ENCODE measurements at regions not wholly inside any gene's neighbourhood (a gene's known extent, or its start where the extent isn't known, plus 50 kb on each side); places are given as distances from the start of the nearest gene placed in this dataset.
"Not testable (repeated sequence)": the region's sequence is repeated elsewhere in the genome, so short reads cannot be mapped to it uniquely, and the experiment has no call there.

- peaks cover 55% of the 10 kb centered on the region for H3K36me3 Mint-ChIP-seq (ENCODE audit: low read depth)
- H3K4me1 Mint-ChIP-seq, result peaks cover 69% of the 10 kb centered on the region
- CTCF ChIA-PET, result no interaction called here
- H3K27ac Mint-ChIP-seq, result peak overlapping the region; percentile 47
- no peaks in the 10 kb centered on the region for H3K9me3 Mint-ChIP-seq
- H3K4me3 Mint-ChIP-seq, result no peak overlapping the region
- no peaks in the 10 kb centered on the region for H3K27me3 Mint-ChIP-seq
- POLR2A ChIA-PET, result no interaction called here
- no peak for DNase-seq
Measured at GRCh38 chrY:7302306-7302705, 390.8 kb upstream of the AMELY start.

GRCh38 chrY:7299960-7300359 is 388.4 kb upstream of the AMELY start:
- Mint-ChIP-seq H3K4me1 (peaks cover 70% of the 10 kb centered on the region), H3K36me3 (ENCODE audit: low read depth) (peaks cover 52% of the 10 kb centered on the region), H3K27ac (peak overlapping the region; percentile 75), H3K4me3 (peak overlapping the region; percentile 3), H3K9me3 (no peaks in the 10 kb centered on the region), H3K27me3 (no peaks in the 10 kb centered on the region)
- CTCF ChIA-PET, result interaction anchor here (0.7 to 1.7 kb wide), 4 partner anchors 10 to 215 kb away, joined by 3 to 5 read pairs (median 4); no protein-coding TSS in a partner anchor
- peak; percentile 38 for DNase-seq
- POLR2A ChIA-PET, result interaction anchor here (1.0 to 1.6 kb wide), 3 partner anchors 10 to 60 kb away, joined by 3 to 4 read pairs (median 4); no protein-coding TSS in a partner anchor

DNA sequence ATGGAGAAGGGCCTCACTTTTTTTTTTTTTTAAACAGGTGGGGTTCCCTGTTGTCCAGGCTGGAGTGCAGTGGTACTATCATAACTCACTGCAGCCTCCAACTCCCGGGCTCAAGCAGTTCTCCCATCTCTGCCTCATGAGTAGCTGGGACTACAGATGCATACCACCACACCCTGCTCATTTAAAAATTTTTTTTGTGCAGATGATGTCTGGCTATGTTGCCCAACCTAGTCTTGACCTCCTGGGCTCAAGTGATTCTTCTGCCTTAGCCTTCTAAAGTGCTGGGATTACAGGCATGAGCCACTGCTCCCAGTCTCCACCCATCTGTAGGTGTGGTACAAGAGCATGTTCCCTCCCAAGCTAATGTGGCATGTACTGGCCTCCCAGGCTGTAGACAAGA is 380.6 kb upstream of the AMELY start:
- H3K36me3 Mint-ChIP-seq (ENCODE audit: low read depth), result peaks cover 39% of the 10 kb centered on the region

DNA sequence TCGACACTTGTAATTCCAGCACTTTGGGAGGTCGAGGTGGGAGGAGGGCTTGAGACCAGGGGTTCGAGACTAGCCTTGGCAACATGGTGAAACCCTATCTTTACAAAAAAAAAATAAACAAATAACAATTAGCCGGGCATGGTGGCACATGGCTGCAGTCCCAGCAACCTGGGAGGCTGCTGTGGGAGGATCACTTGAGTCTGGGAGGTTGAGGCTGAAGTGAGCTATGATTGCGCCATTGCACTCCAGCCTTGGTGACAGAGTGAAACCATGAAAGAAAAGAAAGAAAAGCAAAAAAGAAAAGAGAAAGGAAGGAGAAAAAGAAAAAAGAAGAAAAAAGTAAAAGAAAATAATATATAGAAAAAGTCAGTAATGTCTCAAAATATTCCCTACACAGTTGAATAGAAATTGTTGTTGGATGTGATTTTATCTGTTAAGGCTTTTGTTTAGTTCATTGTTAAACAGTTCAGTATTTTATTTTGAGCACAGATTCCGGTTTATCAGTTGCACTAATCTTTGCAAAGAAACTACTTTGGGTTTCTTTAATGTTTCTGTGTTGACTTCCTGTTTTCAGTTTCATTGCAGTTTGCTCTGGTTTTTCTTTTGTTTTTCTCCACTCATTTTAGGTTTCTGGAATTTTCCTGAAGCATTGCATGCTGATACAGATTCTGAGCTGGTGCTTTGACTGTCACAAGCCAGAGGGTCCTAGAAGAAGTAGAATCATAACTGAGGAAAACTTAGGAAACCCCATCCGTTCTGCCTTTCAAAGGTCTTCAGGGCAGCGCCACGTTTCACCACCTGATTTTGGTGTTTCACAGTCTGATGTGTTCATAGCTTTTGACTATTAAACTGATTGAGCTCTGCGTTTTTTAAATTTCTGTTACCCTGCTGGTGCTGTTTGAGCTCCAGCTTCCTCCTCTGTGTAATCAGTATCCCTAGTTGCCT is 378.6 kb upstream of the AMELY start:
- H3K27ac Mint-ChIP-seq, result peak overlapping the region; percentile 94
- peaks cover 64% of the 10 kb centered on the region for H3K4me1 Mint-ChIP-seq
- CTCF ChIA-PET, result interaction anchor here (1.0 kb wide), 1 partner anchor 20 kb away, joined by 3 read pairs; no protein-coding TSS in a partner anchor
- no peaks in the 10 kb centered on the region for H3K27me3 Mint-ChIP-seq
- peak overlapping the region; percentile 74 for H3K4me3 Mint-ChIP-seq
- POLR2A ChIA-PET, result interaction anchor here (0.7 to 2.8 kb wide), 6 partner anchors 8 to 111 kb away, joined by 3 to 15 read pairs (median 3); no protein-coding TSS in a partner anchor
- no peaks in the 10 kb centered on the region for H3K9me3 Mint-ChIP-seq
- peak; percentile 24 for DNase-seq
- H3K36me3 Mint-ChIP-seq (ENCODE audit: low read depth), result peaks cover 42% of the 10 kb centered on the region

More for the DNA sequence above, 380.6 kb upstream of the AMELY start:
- H3K4me1 Mint-ChIP-seq, result peaks cover 62% of the 10 kb centered on the region
- no peaks in the 10 kb centered on the region for H3K9me3 Mint-ChIP-seq
- DNase-seq, result no peak
- no peaks in the 10 kb centered on the region for H3K27me3 Mint-ChIP-seq
- no peak overlapping the region for H3K4me3 Mint-ChIP-seq
- no peak overlapping the region for H3K27ac Mint-ChIP-seq
- POLR2A ChIA-PET, result no interaction called here
- CTCF ChIA-PET, result interaction anchor here (0.7 to 1.0 kb wide), 2 partner anchors 19 to 48 kb away, joined by 3 read pairs; no protein-coding TSS in a partner anchor

DNA sequence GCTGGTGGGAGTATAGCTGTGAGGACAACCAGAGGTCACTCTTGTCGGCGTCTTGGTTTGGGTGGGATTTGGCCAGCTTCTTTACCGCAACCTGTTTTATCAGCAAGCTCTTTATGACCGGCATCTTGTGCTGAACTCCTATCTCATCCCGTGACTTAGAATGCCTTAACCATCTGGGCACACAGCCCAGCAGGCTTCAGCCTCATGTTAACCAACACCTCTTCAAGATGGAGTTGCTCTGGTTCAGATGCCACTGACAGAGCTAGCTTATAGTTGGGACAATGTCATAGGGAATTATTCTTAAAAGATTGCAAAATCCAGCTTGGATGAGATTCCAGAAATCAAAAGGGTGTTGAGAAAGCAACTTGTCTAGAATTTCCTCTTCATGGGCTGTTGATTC is 377.1 kb upstream of the AMELY start:
- Mint-ChIP-seq H3K4me3 (no peak overlapping the region), H3K27ac (peak overlapping the region; percentile 53), H3K27me3 (no peaks in the 10 kb centered on the region), H3K9me3 (no peaks in the 10 kb centered on the region), H3K36me3 (ENCODE audit: low read depth) (peaks cover 54% of the 10 kb centered on the region), H3K4me1 (peaks cover 66% of the 10 kb centered on the region)
- POLR2A ChIA-PET, result interaction anchor here (1.0 to 2.8 kb wide), 2 partner anchors 13 to 15 kb away, joined by 3 to 15 read pairs; no protein-coding TSS in a partner anchor
- CTCF ChIA-PET, result no interaction called here
- no peak for DNase-seq

DNA sequence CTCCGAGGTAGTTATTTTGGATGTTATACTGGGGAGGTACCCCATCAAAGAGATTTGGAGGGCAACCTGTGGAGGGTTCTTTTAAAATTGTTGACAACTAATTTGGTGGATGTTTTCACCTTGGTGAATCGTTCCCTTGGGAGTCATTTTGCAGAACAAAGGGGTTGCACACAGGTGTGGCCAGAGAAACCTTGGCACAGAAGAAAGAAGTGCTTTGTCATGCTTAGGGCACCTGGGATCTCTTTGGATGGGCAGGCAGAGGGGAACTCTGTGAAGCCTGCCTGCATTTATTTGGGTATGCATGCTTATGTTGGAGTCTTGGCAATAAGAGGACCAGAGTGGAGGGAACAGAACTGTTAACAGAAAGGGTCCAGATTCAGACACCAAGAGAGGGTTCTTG is 376.4 kb upstream of the AMELY start:
- CTCF ChIA-PET, H3K9me3 Mint-ChIP-seq, H3K27me3 Mint-ChIP-seq, H3K4me3 Mint-ChIP-seq, DNase-seq: not testable (repeated sequence)
- POLR2A ChIA-PET, result interaction anchor here (1.0 kb wide), 1 partner anchor 14 kb away, joined by 3 read pairs; no protein-coding TSS in a partner anchor
- peaks cover 57% of the 10 kb centered on the region for H3K36me3 Mint-ChIP-seq (ENCODE audit: low read depth)
- H3K27ac Mint-ChIP-seq, result peak overlapping the region; percentile 72
- peaks cover 70% of the 10 kb centered on the region for H3K4me1 Mint-ChIP-seq

DNA sequence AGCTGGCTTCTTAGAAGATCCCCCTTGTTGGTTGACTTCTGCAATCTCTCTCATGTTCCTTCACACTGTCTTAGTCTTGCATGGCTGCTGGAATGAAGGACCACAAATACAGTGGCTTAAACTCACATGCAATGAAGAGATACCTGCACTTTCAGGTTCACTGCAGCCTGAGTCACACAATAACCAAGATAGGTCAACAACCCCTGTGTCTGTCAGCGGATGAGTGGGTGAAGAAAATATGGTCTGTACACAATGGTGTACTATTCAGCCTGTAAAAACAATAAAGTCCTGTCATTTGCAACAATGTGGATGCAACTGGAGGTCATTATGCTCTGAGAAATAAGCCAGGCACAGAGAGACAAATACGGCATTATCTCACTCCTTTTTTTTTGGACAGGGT is 373.8 kb upstream of the AMELY start:
- CTCF ChIA-PET, result no interaction called here
- no peak overlapping the region for H3K4me3 Mint-ChIP-seq

GRCh38 chrY:7283001-7283400 is 371.4 kb upstream of the AMELY start:
- peaks cover 71% of the 10 kb centered on the region for H3K4me1 Mint-ChIP-seq
- H3K9me3 Mint-ChIP-seq, result no peaks in the 10 kb centered on the region
- ChIA-PET POLR2A (interaction anchor here (1.2 to 2.0 kb wide), 6 partner anchors 8 to 182 kb away, joined by 3 to 13 read pairs (median 4); no protein-coding TSS in a partner anchor), CTCF (interaction anchor here (1.4 kb wide), 1 partner anchor 11 kb away, joined by 7 read pairs; no protein-coding TSS in a partner anchor)
- H3K36me3 Mint-ChIP-seq (ENCODE audit: low read depth), result peaks cover 58% of the 10 kb centered on the region
- H3K27ac Mint-ChIP-seq, result peak overlapping the region; percentile 75
- H3K27me3 Mint-ChIP-seq, result no peaks in the 10 kb centered on the region
- peak overlapping the region; percentile 47 for H3K4me3 Mint-ChIP-seq
- no peak for DNase-seq

More for the DNA sequence above, 373.8 kb upstream of the AMELY start:
- H3K36me3 Mint-ChIP-seq (ENCODE audit: low read depth), result peaks cover 45% of the 10 kb centered on the region
- no peaks in the 10 kb centered on the region for H3K27me3 Mint-ChIP-seq
- H3K27ac Mint-ChIP-seq, result peak overlapping the region; percentile 35
- no peaks in the 10 kb centered on the region for H3K9me3 Mint-ChIP-seq
- peaks cover 69% of the 10 kb centered on the region for H3K4me1 Mint-ChIP-seq
- no peak for DNase-seq
- POLR2A ChIA-PET, result interaction anchor here (1.2 kb wide), 1 partner anchor 10 kb away, joined by 4 read pairs; no protein-coding TSS in a partner anchor

DNA sequence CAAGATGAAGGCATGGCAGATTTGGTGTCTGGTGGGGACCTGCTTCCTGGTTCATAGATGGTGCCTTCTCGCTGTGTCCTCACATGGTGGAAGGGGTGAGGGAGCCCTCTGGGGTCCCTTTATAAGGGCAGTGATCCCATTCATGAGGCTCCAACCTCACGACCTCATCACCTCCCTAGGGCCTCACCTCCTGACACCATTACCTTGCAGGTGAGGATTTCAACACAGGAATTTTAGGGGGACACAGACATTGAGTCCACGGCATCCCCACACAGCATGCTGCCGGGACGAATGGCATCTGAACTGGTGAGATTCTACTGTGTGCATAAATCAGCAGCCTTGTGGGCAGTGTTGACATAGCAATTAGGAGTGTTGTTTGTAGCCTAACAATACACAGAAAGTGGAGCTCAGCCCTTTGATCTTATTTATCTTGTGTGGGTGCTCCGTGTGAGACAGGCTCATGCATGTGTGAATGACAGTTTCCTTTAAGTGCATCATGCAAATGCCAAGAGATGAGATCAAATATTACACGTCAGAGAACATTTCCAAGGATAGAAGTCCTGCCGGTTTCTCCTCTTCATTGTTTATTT is 368.7 kb upstream of the AMELY start:
- DNase-seq, POLR2A ChIA-PET, H3K27me3 Mint-ChIP-seq, H3K9me3 Mint-ChIP-seq: not testable (repeated sequence)
- Mint-ChIP-seq H3K27ac (peak overlapping the region; percentile 80), H3K4me1 (peaks cover 62% of the 10 kb centered on the region), H3K4me3 (peak overlapping the region; percentile 73), H3K36me3 (ENCODE audit: low read depth) (peaks cover 65% of the 10 kb centered on the region)
- CTCF ChIA-PET, result interaction anchor here (1.4 kb wide), 1 partner anchor 8 kb away, joined by 3 read pairs; no protein-coding TSS in a partner anchor

DNA sequence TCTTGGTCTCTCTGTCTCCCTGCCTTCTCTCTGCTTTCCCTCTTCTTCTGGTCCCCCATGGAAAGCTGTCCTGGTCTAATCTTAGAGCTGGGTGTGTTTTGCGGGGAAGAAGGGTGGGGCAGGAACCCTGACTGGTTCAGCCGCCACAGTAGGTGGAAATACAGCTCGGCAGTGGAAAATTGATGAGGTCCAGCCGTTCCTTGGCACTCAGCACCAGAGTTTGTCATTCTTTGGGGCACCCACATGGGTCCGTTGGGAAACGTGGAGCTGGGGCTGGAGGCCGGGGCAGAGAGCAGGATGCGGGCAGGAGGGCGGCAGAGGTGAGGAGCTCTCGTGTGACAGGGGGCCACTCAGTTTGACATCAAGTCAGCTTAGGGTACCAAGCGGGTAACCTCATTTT is 364.2 kb upstream of the AMELY start:
- Mint-ChIP-seq H3K27me3 (no peaks in the 10 kb centered on the region), H3K36me3 (ENCODE audit: low read depth) (peaks cover 48% of the 10 kb centered on the region), H3K4me3 (peak overlapping the region; percentile 98), H3K9me3 (no peaks in the 10 kb centered on the region), H3K27ac (peak overlapping the region; percentile 89), H3K4me1 (peaks cover 39% of the 10 kb centered on the region)
- POLR2A ChIA-PET, result interaction anchor here (0.7 to 1.8 kb wide), 7 partner anchors 8 to 175 kb away, joined by 3 to 15 read pairs (median 4); no protein-coding TSS in a partner anchor
- DNase-seq, result peak; percentile 19
- CTCF ChIA-PET, result interaction anchor here (1.0 to 1.7 kb wide), 3 partner anchors 36 to 170 kb away, joined by 3 to 8 read pairs (median 3); no protein-coding TSS in a partner anchor

DNA sequence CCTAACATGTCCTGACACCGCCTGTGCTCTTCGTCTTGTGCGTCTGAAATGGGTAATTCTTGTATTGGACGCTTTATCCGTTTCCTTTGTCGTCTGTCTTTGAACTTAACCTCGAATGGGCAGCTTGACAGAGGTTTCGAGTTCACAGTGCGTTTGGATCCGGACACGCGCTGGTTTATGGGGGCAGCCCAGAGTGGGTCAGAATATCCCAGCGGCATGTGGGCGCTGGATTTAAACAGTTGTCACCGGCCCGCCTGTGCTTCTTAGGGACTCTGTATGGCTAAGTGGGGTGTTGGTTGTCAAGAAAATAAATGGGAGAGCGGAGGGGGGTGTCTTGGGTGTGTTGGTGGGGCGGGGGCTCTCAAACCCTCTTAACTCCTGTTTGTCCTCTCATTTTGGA is 363.5 kb upstream of the AMELY start:
- H3K27ac Mint-ChIP-seq, result peak overlapping the region; percentile 89
- H3K9me3 Mint-ChIP-seq, result no peaks in the 10 kb centered on the region
- H3K4me1 Mint-ChIP-seq, result peaks cover 34% of the 10 kb centered on the region
- H3K27me3 Mint-ChIP-seq, result no peaks in the 10 kb centered on the region
- POLR2A ChIA-PET, result interaction anchor here (1.0 to 1.8 kb wide), 4 partner anchors 8 to 174 kb away, joined by 3 to 14 read pairs (median 4); no protein-coding TSS in a partner anchor
- CTCF ChIA-PET, result no interaction called here
- peaks cover 44% of the 10 kb centered on the region for H3K36me3 Mint-ChIP-seq (ENCODE audit: low read depth)
- peak overlapping the region; percentile 98 for H3K4me3 Mint-ChIP-seq
- DNase-seq, result no peak

DNA sequence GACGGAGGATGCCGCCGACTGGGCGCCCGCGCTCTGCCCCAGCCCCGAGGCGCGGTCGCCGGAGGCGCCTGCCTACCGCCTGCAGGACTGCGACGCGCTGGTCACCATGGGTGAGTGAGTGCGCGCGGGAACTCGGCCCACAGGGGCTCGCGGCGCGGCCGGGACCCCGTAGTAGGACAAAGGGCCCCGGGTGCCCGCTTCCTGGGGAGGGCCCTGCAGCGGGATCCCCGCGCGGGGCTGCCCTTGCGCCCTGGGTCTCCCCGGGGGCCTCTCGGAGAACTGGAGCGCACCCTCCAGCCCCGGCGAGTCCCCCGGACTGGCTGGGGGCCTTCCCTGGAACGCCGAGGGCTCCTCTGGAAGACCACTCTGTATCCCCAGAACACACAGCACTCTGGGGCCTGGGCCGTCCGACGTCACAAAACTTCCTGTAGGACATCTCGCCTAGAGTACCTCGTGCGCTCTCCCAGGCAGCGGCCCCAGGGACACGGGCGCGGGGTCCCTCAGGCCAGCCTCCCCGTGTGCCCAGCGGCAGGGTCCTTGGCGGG is 362.9 kb upstream of the AMELY start:
- H3K4me1 Mint-ChIP-seq, result peaks cover 28% of the 10 kb centered on the region
- H3K27ac Mint-ChIP-seq, result peak overlapping the region; percentile 89
- no peaks in the 10 kb centered on the region for H3K27me3 Mint-ChIP-seq
- ChIA-PET CTCF (no interaction called here), POLR2A (interaction anchor here (1.2 to 2.8 kb wide), 6 partner anchors 9 to 174 kb away, joined by 4 to 22 read pairs (median 10); no protein-coding TSS in a partner anchor)
- peak; percentile 21 for DNase-seq
- H3K4me3 Mint-ChIP-seq, result peak overlapping the region; percentile 98
- H3K9me3 Mint-ChIP-seq, result no peaks in the 10 kb centered on the region
- peaks cover 39% of the 10 kb centered on the region for H3K36me3 Mint-ChIP-seq (ENCODE audit: low read depth)

All from activated CD4-positive, alpha-beta memory T cell treated with anti-CD3 and anti-CD28 coated beads, Interleukin-2, amount 10 ng/mL, durations not matched to agents 7 days and 5 days (primary cell).